ENCODE measurements at regions not wholly inside any gene's neighbourhood (a gene's known extent, or its start where the extent isn't known, plus 50 kb on each side); places are given as distances from the start of the nearest gene placed in this dataset.

GRCh38 chr1:81201779-81202178 lies 599.0 kb upstream of the ADGRL2 start:
- TF ChIP-seq POLR2A (IDR thresholded peaks at IDR 0.05) = no peak
- TF ChIP-seq, protein P1, sequence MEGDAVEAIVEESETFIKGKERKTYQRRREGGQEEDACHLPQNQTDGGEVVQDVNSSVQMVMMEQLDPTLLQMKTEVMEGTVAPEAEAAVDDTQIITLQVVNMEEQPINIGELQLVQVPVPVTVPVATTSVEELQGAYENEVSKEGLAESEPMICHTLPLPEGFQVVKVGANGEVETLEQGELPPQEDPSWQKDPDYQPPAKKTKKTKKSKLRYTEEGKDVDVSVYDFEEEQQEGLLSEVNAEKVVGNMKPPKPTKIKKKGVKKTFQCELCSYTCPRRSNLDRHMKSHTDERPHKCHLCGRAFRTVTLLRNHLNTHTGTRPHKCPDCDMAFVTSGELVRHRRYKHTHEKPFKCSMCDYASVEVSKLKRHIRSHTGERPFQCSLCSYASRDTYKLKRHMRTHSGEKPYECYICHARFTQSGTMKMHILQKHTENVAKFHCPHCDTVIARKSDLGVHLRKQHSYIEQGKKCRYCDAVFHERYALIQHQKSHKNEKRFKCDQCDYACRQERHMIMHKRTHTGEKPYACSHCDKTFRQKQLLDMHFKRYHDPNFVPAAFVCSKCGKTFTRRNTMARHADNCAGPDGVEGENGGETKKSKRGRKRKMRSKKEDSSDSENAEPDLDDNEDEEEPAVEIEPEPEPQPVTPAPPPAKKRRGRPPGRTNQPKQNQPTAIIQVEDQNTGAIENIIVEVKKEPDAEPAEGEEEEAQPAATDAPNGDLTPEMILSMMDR (IDR thresholded peaks at IDR 0.05 in 8 of 11, conservative IDR thresholded peaks at IDR 0.05 in 3 of 11) = no peak
